Effector memory CD8-positive, alpha-beta T cell (primary cell): ENCODE measurements at regions not wholly inside any gene's neighbourhood (a gene's known extent, or its start where the extent isn't known, plus 50 kb on each side); places are given as distances from the start of the nearest gene placed in this dataset.

Source experiments
- ATAC-seq: fragments of 150-1000 bp; cut with Tn5 transposase; replicated peaks from 2 replicates; pipeline ENCODE4 v1.10.0; 2021; ENCODE audit warnings: mild to moderate bottlenecking, moderate library complexity
- DNase-seq, 3 experiments: peaks; one replicate each; pipeline ENCODE4 v3.0.0; 2021
- H3K27ac Mint-ChIP-seq, 2 donors: one replicate each; pipeline ENCODE4 v1.8.0; 2022; ENCODE audit warnings: mild to moderate bottlenecking in 2 of 2, mixed read lengths in 2 of 2, moderate library complexity in 2 of 2
- H3K27me3 Mint-ChIP-seq, 2 donors: one replicate each; pipeline ENCODE4 v1.8.0; 2022; ENCODE audit warnings: mixed read lengths in 2 of 2
- H3K36me3 Mint-ChIP-seq: one replicate; pipeline ENCODE4 v1.8.0; 2022; ENCODE audit warnings: mild to moderate bottlenecking, moderate library complexity, mixed read lengths; ENCODE audit not compliant: insufficient read depth
- H3K4me1 Mint-ChIP-seq, 2 donors: one replicate each; pipeline ENCODE4 v1.8.0; 2022; ENCODE audit warnings: low read depth in 2 of 2, mixed read lengths in 2 of 2
- H3K4me3 Mint-ChIP-seq, 2 donors: one replicate each; pipeline ENCODE4 v1.8.0; 2022; ENCODE audit warnings: mild to moderate bottlenecking in 2 of 2, mixed read lengths in 2 of 2, moderate library complexity in 2 of 2
- H3K9me3 Mint-ChIP-seq, 2 donors: one replicate each; pipeline ENCODE4 v1.8.0; 2022; ENCODE audit warnings: mixed read lengths in 2 of 2

GRCh38 chr14:23828001-23828400, 125.6 kb upstream of the DHRS4 start:
- Mint-ChIP-seq H3K36me3 (no peaks in the 10 kb centered on the region), H3K4me3 (no peak overlapping the region), H3K27me3 (peaks cover 32 to 51% of the 10 kb centered on the region in 2 donors), H3K9me3 (no peaks in the 10 kb centered on the region), H3K4me1 (peaks cover 0 to 2% of the 10 kb centered on the region in 2 donors), H3K27ac (no peak overlapping the region)
- DNase-seq (no peak), ATAC-seq (no peak)

- peaks cover 32 to 45% of the 10 kb centered on the region in 2 donors for H3K27me3 Mint-ChIP-seq
- H3K9me3 Mint-ChIP-seq = no peaks in the 10 kb centered on the region
- H3K36me3 Mint-ChIP-seq = no peaks in the 10 kb centered on the region
- no peak overlapping the region for H3K27ac Mint-ChIP-seq
- ATAC-seq (no peak), DNase-seq (no peak)
- H3K4me3 Mint-ChIP-seq = no peak overlapping the region
- peaks cover 0 to 2% of the 10 kb centered on the region in 2 donors for H3K4me1 Mint-ChIP-seq
Measured at GRCh38 chr14:23828616-23829015, 125.0 kb upstream of the DHRS4 start.

- Mint-ChIP-seq H3K4me1 (peaks cover 0 to 2% of the 10 kb centered on the region in 2 donors), H3K27me3 (peaks cover 24 to 36% of the 10 kb centered on the region in 2 donors), H3K36me3 (no peaks in the 10 kb centered on the region), H3K27ac (no peak overlapping the region), H3K4me3 (no peak overlapping the region), H3K9me3 (no peaks in the 10 kb centered on the region)
- no peak for DNase-seq
- ATAC-seq = no peak
Measured at GRCh38 chr14:23829736-23830471, 123.7 kb upstream of the DHRS4 start.

- ATAC-seq = no peak
- H3K4me3 Mint-ChIP-seq = no peak overlapping the region
- no peak for DNase-seq
- H3K27me3 Mint-ChIP-seq = peaks cover 21 to 24% of the 10 kb centered on the region in 2 donors
- H3K36me3 Mint-ChIP-seq = no peaks in the 10 kb centered on the region
- H3K9me3 Mint-ChIP-seq = no peaks in the 10 kb centered on the region
- H3K4me1 Mint-ChIP-seq = peaks cover 0 to 2% of the 10 kb centered on the region in 2 donors
- no peak overlapping the region for H3K27ac Mint-ChIP-seq
Measured at GRCh38 chr14:23831596-23831995, 122.0 kb upstream of the DHRS4 start.

- Mint-ChIP-seq H3K27me3 (peaks cover 37 to 61% of the 10 kb centered on the region in 2 donors), H3K36me3 (no peaks in the 10 kb centered on the region)
- ATAC-seq = no peak
Measured at GRCh38 chr14:23861666-23862065, 91.9 kb upstream of the DHRS4 start.

GRCh38 chr14:23862513-23862912, 91.1 kb upstream of the DHRS4 start:
- DNase-seq (no peak), ATAC-seq (no peak)
- H3K9me3 Mint-ChIP-seq = no peaks in the 10 kb centered on the region
- H3K4me3 Mint-ChIP-seq = no peak overlapping the region
- no peak overlapping the region for H3K27ac Mint-ChIP-seq
- peaks cover 0 to 2% of the 10 kb centered on the region in 2 donors for H3K4me1 Mint-ChIP-seq
- no peaks in the 10 kb centered on the region for H3K36me3 Mint-ChIP-seq
- peaks cover 42 to 62% of the 10 kb centered on the region in 2 donors for H3K27me3 Mint-ChIP-seq

More at GRCh38 chr14:23861666-23862065, 91.9 kb upstream of the DHRS4 start:
- Mint-ChIP-seq H3K4me1 (peaks cover 0 to 2% of the 10 kb centered on the region in 2 donors), H3K9me3 (no peaks in the 10 kb centered on the region), H3K4me3 (no peak overlapping the region), H3K27ac (no peak overlapping the region)
- no peak for DNase-seq

- DNase-seq = no peak
Measured at GRCh38 chr14:23863836-23864235, 89.7 kb upstream of the DHRS4 start.

GRCh38 chr14:23864259-23864658, 89.3 kb upstream of the DHRS4 start:
- no peak for DNase-seq

More at GRCh38 chr14:23863836-23864235, 89.7 kb upstream of the DHRS4 start:
- Mint-ChIP-seq H3K4me3 (no peak overlapping the region), H3K27ac (no peak overlapping the region), H3K4me1 (peaks cover 0 to 2% of the 10 kb centered on the region in 2 donors), H3K9me3 (no peaks in the 10 kb centered on the region), H3K36me3 (no peaks in the 10 kb centered on the region), H3K27me3 (peaks cover 49 to 63% of the 10 kb centered on the region in 2 donors)
- ATAC-seq = no peak

GRCh38 chr14:23864861-23865260, 88.7 kb upstream of the DHRS4 start:
- Mint-ChIP-seq H3K36me3 (no peaks in the 10 kb centered on the region), H3K4me3 (no peak overlapping the region), H3K27ac (no peak overlapping the region), H3K27me3 (peaks cover 51 to 65% of the 10 kb centered on the region in 2 donors), H3K9me3 (no peaks in the 10 kb centered on the region), H3K4me1 (peaks cover 0 to 2% of the 10 kb centered on the region in 2 donors)
- ATAC-seq = no peak
- DNase-seq = no peak

More at GRCh38 chr14:23864259-23864658, 89.3 kb upstream of the DHRS4 start:
- H3K27me3 Mint-ChIP-seq = peaks cover 49 to 60% of the 10 kb centered on the region in 2 donors
- ATAC-seq = no peak
- no peaks in the 10 kb centered on the region for H3K36me3 Mint-ChIP-seq
- H3K9me3 Mint-ChIP-seq = no peaks in the 10 kb centered on the region
- H3K4me1 Mint-ChIP-seq = peaks cover 0 to 2% of the 10 kb centered on the region in 2 donors
- no peak overlapping the region for H3K4me3 Mint-ChIP-seq
- H3K27ac Mint-ChIP-seq = no peak overlapping the region

GRCh38 chr14:23865502-23865901, 88.1 kb upstream of the DHRS4 start:
- Mint-ChIP-seq H3K9me3 (no peaks in the 10 kb centered on the region), H3K27me3 (peaks cover 55 to 72% of the 10 kb centered on the region in 2 donors), H3K27ac (no peak overlapping the region), H3K4me1 (peaks cover 0 to 2% of the 10 kb centered on the region in 2 donors), H3K36me3 (no peaks in the 10 kb centered on the region), H3K4me3 (no peak overlapping the region)
- no peak for DNase-seq
- no peak for ATAC-seq

- no peak overlapping the region for H3K4me3 Mint-ChIP-seq
- peaks cover 0 to 2% of the 10 kb centered on the region in 2 donors for H3K4me1 Mint-ChIP-seq
- no peak for ATAC-seq
- H3K9me3 Mint-ChIP-seq = no peaks in the 10 kb centered on the region
- H3K36me3 Mint-ChIP-seq = no peaks in the 10 kb centered on the region
- no peak for DNase-seq
- no peak overlapping the region for H3K27ac Mint-ChIP-seq
- peaks cover 59 to 78% of the 10 kb centered on the region in 2 donors for H3K27me3 Mint-ChIP-seq
Measured at GRCh38 chr14:23866269-23866668, 87.3 kb upstream of the DHRS4 start.

- Mint-ChIP-seq H3K36me3 (no peaks in the 10 kb centered on the region), H3K27me3 (peaks cover 61 to 69% of the 10 kb centered on the region in 2 donors), H3K9me3 (no peaks in the 10 kb centered on the region), H3K4me3 (no peak overlapping the region), H3K4me1 (no peaks in the 10 kb centered on the region), H3K27ac (no peak overlapping the region)
- ATAC-seq (no peak), DNase-seq (no peak)
Measured at GRCh38 chr14:23869078-23869719, 84.4 kb upstream of the DHRS4 start.

GRCh38 chr14:23876160-23876750, 77.3 kb upstream of the DHRS4 start:
- Mint-ChIP-seq H3K27me3 (peaks cover 33 to 40% of the 10 kb centered on the region in 2 donors), H3K4me1 (no peaks in the 10 kb centered on the region), H3K9me3 (no peaks in the 10 kb centered on the region), H3K4me3 (no peak overlapping the region), H3K27ac (no peak overlapping the region), H3K36me3 (no peaks in the 10 kb centered on the region)
- DNase-seq = no peak
- ATAC-seq = no peak
